ENCODE measurements at regions not wholly inside any gene's neighbourhood (a gene's known extent, or its start where the extent isn't known, plus 50 kb on each side); places are given as distances from the start of the nearest gene placed in this dataset.

GRCh38 chr4:112023402-112023950, 121.8 kb upstream of the FAM241A start:
- Histone ChIP-seq H3K9me3 (replicated peaks; ENCODE audit: control insufficient read depth, insufficient read depth, low read length) (no peaks in the 10 kb centered on the region; the same call in 2 of the 3 replicates), H3K9ac (ENCODE audit: control insufficient read depth, insufficient read depth, low read length) (no peak overlapping the region), H3K79me2 (ENCODE audit: control insufficient read depth, insufficient read depth, low read length) (no peaks in the 10 kb centered on the region), H4K20me1 (ENCODE audit: control insufficient read depth, insufficient read depth) (no peaks in the 10 kb centered on the region), H3K27me3 (replicated peaks in 1 of 2; ENCODE audit: control insufficient read depth in 2 of 2, insufficient read depth in 2 of 2, low read length in 1 of 2) (no peaks in the 10 kb centered on the region), H3K4me3 (no peak overlapping the region), H3K4me1 (ENCODE audit: control insufficient read depth, insufficient read depth, low read length) (no peaks in the 10 kb centered on the region), H3K4me2 (ENCODE audit: control insufficient read depth, insufficient read depth) (no peak overlapping the region), H3K36me3 (ENCODE audit: control insufficient read depth in 2 of 2, insufficient read depth in 2 of 2, low read length in 1 of 2) (no peaks in the 10 kb centered on the region), H3K27ac (ENCODE audit: control insufficient read depth, insufficient read depth) (no peak overlapping the region), H2AFZ (ENCODE audit: control insufficient read depth, low read depth, low read length) (no peak overlapping the region)
- in situ Hi-C loops (cut with MboI) = no loop called here
- SMC1A ChIA-PET (ENCODE audit: uncharacterized antibody, unreplicated experiment) = interaction anchor here (3.3 to 4.7 kb wide), 2 partner anchors 9 to 79 kb away, joined by 17 to 24 read pairs; no protein-coding TSS in a partner anchor
- ATAC-seq (no peak), DNase-seq (ENCODE audit: low read depth, low spot score) (no peak), FAIRE-seq (no peak)
- POLR2A ChIA-PET = no interaction called here
- intact Hi-C loops (cut with micrococcal nuclease; ENCODE audit: unreplicated experiment) = no loop called here
- 25% methylated on average over 2 of the region's 2 CpGs for WGBS (ENCODE audit: insufficient coverage, insufficient replicate concordance, low lambda C conversion rate, missing lambda C conversion rate)
- TF ChIP-seq SKIL (IDR thresholded peaks at IDR 0.05; ENCODE audit: low read depth, poor library complexity, severe bottlenecking) (no peak), IKZF2 (IDR thresholded peaks at IDR 0.05) (no peak), ZZZ3 (IDR thresholded peaks at IDR 0.05; ENCODE audit: control insufficient read depth, insufficient read length, low read depth) (no peak), CHD2 (IDR thresholded peaks at IDR 0.05; ENCODE audit: borderline replicate concordance, low read depth, low read length) (no peak), NRF1 (conservative IDR thresholded peaks at IDR 0.05; ENCODE audit: low read depth, low read length) (no peak), NR2C2 (IDR thresholded peaks at IDR 0.05; ENCODE audit: borderline replicate concordance, control insufficient read depth, insufficient read length, low read depth) (no peak), REST (IDR thresholded peaks at IDR 0.05; ENCODE audit: low read depth, low read length) (no peak), TBL1XR1 (IDR thresholded peaks at IDR 0.05; ENCODE audit: low read depth, low read length) (no peak), SIN3A (IDR thresholded peaks at IDR 0.05; ENCODE audit: low read depth, low read length) (no peak), HCFC1 (IDR thresholded peaks at IDR 0.05; ENCODE audit: low read length) (no peak), ZNF384 (IDR thresholded peaks at IDR 0.05; ENCODE audit: borderline replicate concordance, low read depth, low read length) (no peak), RAD51 (IDR thresholded peaks at IDR 0.05) (no peak), MLLT1 (IDR thresholded peaks at IDR 0.05) (no peak), RFX5 (IDR thresholded peaks at IDR 0.05; ENCODE audit: low read depth, low read length) (no peak), MYC (IDR thresholded peaks at IDR 0.05; ENCODE audit: insufficient read depth, insufficient read length, insufficient replicate concordance, low read length, severe bottlenecking) (no peak)
- RAD21 ChIA-PET (ENCODE audit: unreplicated experiment) = interaction anchor here (2.8 kb wide), 1 partner anchor 79 kb away, joined by 7 read pairs; no protein-coding TSS in a partner anchor
- CTCF ChIA-PET = interaction anchor here (1.0 to 4.4 kb wide), 3 partner anchors 8 to 86 kb away, joined by 3 to 18 read pairs (median 11); no protein-coding TSS in a partner anchor
- no TSS peak for BruUV-seq (replicated peaks)
